T follicular helper cell (primary cell): ENCODE measurements at regions not wholly inside any gene's neighbourhood (a gene's known extent, or its start where the extent isn't known, plus 50 kb on each side); places are given as distances from the start of the nearest gene placed in this dataset.
"Not testable (repeated sequence)": the region's sequence is repeated elsewhere in the genome, so short reads cannot be mapped to it uniquely, and the experiment has no call there.

Experiments used
- DNase-seq: peaks from one replicate; pipeline ENCODE4 v3.0.0-alpha.2; 2020; ENCODE audit warnings: low read depth

DNA sequence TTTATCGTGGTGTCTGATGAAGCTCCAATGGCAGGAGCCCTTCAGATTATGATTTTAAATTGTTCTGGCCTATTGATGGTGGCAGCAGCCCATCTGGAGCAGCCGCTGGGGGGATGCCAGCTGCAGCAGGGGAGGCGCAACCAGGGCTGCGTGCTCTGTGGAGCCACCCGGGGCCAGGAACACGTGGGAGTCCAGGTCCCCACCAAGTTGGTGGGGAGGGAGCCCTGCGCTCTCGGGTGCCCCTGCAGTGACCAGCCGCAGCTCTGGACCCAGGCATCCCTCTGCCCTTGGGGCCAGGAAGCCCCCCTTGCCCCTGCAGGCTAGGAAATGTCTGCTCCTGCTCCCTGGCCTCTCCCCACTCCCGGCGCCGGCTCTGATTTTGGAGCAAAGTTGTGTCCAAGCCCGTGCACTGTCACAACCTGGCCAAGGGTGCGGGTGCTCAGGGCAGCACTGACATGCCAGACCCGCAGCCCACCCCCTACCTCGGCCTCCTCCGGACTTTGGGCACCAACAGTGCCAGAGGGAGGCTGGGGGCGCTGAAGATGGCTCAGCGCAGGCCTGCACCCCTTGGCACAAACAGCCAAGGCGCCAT is 147.2 kb upstream of the ADO start:
- no peak for DNase-seq

DNA sequence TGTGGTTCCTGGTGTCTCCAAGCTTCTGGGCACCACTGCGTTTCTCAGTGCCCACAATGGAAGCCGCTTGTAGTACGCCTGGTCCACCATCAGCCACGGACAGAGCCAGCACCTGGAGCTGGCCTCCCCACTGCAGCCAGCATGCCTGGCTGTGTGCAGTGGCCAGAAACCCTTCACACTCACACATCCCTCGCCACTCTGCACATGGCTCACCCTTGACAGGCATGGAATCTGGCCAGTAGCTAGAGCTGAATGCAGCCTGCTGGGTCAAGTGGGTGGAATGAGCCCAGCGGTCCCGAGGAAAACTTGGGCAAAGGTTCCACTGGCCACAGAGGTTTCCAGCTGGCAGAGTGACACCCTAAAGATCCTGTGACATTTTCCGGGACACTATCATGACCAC is 146.0 kb upstream of the ADO start:
- DNase-seq: no peak

DNA sequence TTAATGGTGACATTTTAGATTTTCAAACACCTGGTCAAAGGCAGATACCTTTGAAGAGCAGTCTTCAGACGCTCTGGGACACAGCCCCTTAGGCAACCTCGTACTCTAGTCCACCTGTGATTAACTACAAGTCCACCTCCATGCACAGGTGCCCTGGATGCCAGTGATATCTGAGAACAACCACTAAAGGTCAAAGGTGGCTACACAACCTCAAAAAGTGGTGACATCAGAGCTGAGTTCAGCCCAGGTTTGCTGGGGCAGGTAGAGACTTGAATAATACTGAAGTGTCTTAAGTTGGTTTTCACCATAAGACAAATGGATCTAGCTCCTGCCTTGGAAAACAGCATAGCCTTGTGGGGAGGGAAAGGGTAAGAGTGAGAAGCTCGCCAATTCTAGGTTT is 143.4 kb upstream of the ADO start:
- DNase-seq: no peak

DNA sequence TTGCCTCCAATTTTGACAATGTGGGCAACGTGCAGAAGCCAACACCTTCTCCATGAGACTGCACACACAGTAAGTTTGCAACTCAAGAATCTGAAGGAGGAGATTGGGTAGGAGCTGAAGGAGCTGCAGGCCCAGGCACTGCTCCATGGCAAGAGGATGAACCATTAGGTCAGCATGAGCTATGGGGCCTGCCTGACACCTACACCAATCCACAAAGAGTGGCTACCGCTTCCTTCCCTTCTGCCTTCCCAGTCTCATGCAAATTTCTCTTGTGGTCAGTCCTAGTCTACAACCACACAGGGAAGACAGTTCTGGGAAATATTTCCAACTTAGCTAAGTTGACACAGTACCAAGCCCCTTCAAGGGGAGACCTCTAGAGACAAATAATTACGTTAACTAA is 142.0 kb upstream of the ADO start:
- no peak for DNase-seq

DNA sequence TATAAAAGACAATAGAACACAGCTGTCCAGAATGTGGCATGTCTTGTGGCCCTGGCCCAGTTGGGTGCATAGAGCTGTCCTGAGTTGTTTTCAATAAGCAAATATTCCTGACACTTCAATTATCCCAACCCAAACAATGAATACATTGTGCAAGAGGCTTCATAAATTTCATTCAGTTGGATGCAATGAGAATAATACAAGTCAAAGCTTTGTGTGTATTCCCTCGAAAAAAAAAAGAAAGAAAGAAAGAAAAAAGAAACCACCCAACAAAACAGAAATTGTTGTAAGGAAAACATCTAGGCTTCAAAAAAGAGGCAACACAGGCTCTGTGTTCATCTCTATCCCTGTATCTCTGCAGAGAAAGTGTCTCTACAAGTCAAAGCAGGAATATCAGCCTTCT is 138.7 kb upstream of the ADO start:
- DNase-seq: no peak

DNA sequence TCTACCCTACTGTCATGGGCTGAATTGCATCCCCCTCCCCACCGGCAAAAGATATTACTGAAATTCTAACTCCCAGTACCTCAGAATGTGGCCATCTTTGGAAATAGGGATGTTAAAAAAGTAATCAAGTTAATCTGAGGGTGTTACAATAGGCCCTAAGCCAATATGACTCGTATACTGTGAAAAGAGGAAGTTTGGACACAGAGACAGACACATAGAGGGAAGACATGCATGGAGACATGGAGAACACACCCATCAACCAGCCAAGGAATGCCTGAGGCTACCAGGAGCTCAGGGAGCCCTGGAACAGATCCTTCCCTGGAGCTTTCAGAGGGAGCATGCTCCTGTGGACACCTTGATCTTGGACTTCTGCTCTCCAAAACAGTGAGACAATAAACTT is 138.2 kb upstream of the ADO start:
- DNase-seq: no peak

DNA sequence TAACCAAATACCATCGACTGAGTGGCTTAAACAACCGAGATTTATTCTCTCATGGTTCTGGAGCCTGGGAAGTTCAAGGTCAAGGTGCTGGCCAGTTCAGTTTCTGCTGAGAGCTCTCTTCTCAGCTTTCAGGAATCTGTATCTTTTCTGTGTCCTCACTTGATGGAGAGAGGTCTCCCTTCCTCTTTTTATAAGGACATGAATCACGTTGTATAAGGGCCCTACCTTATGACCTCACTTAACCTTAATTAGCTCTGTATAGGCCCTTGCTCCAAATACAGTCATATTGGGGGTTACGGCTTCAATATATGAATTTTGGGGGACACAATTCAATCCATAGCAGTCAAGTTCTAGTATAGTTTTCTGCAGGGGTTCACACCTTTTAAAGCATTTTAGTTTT is 135.2 kb upstream of the ADO start:
- no peak for DNase-seq

DNA sequence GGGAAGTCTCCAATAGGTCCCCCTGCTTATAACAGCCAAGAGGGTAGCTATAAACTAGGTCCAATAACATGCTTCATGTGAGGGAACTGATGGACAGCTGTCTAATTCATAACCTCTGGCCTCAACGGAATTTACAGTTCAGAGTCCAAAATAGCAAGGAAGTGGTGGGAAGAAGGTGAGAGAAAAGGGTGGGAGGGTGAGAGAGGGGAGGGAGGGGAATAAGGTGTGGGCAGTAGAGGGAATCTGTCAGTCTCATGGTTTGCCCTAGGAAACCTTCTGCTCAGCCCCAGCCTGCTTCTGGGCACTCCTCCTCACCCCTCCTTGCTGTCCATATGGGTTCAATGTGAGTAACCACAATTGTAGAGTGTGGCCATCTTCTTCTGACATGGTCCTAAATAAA is 133.4 kb upstream of the ADO start:
- no peak for DNase-seq

DNA sequence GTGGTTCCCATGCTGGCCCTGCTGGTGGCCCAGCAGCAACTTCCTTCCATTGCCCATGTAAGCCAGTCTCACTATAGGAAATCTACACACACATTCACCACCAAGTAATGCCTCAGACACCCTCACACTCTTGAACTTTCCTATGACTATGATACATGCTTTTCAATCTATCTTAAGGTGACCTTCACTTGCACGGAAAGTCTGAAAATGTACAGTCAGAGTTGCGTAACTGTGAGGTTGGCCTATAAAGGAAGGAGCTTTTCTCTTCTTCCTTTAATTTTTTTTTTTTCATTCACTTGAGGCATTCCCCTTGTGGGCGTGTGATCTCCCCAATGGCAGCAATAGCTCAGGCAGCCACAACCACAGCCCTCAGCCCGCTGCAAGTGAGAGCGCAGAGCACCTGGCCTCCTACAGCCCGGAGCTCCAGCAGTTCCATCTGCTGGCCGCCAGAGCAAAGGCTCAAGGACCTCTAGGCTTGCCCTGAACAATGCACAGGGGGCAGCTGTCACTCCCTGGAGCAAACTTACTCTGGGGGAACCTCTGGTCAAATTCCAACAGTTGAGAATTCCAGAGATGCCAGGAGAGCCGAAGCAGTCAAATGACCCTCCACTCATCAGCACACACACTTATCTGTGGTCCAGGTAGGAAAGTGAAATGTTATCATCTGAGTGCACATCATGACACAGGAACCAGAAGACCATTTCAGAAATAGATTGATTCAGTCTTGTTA is 123.1 kb upstream of the ADO start:
- peak; percentile 19 for DNase-seq

DNA sequence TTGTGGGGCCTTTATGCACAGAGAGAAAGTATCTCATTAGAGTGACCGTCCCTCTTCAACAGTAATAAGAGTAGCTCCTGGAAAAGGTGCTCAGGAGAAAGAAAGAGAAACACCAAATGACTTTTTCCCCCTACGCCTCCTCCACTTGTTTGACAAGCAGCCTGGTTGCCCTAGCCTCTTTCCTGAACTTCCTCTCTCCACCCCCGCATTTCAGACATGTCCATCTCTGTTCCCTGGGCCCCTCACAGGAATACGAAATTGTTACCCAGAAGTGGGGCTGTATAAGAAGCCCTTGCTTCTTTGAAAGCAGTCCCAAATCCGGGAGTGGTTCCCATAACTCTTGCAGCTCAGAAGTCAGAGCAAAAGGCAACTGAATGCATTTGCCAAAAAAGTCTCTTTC is 119.6 kb upstream of the ADO start:
- DNase-seq: no peak

DNA sequence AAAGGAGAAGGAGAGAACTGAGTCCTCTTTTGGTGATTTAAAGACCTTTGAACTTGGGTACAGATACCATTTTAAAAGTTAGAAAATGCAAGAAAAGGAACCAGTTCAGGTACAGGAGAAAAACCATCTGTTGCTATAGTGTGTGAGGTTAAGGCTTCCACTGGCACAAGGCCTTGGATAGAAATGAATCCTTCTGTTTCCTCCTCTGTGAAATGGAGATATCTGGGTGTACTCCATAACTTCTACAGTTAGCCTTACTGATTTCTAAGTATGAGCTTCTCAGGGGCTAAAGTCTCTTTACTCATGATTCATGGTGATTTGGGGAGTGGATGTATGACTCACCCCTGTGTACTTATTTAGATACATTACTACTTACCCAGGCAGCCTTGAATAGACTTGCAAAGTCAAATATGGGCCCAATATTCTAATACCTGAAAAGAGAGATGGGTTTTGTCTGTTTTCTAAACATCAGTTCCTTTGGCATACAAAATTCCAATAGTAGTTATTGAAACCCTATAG is 117.2 kb upstream of the ADO start:
- no peak for DNase-seq

DNA sequence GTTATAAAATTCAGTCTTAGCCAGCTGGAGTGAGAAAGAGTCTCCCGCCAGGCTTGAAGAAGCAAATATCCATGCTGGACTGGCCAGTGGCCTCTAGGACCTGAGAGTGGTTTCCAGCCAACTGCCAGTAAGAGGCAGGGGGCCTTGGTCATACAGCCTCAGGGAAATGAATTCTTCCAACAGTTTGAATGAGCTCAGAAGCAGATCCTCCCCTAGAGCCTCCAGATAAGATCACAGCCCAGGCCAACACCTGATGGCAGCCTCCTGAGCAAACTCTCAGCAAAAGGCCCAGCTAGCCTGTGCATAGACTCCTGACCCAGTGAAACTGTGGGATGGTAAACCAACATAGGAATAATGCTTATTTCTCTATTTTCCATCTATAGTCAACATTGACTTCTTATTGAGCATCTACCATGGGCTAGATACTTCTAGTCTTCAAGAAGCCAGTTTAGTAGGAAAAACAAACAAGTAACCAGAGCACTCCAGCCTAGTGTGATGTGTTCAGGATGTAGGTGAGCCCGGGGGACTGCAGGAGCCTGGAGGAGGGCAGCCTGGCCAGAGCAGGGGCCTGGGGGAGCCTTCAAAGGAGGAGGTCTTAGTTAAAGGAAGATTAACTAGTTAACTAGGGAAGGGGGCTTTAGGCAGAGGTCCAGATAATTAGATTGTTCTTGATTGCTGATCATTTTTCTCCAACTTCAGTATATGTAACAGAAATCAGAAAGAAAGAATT is 115.4 kb upstream of the ADO start:
- DNase-seq: no peak

DNA sequence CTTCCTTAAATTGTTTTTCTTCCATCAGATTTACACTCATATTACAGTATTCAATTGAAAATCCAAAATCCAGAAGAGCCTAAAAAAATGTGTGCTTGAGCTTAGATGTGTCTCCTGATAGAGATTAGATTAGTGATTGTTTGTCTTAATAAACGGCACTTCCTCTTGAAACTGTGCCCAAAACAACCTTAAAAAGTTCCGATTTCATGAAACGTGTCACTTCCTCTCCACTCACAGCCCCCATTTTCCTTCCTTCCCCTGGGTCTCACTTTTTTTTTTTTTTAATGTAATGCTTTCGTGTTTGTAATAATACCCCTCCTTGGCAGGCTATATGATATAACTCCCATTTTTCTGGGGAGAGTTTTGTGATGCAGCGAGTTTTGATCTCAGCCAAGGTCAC is 114.8 kb upstream of the ADO start:
- no peak for DNase-seq

DNA sequence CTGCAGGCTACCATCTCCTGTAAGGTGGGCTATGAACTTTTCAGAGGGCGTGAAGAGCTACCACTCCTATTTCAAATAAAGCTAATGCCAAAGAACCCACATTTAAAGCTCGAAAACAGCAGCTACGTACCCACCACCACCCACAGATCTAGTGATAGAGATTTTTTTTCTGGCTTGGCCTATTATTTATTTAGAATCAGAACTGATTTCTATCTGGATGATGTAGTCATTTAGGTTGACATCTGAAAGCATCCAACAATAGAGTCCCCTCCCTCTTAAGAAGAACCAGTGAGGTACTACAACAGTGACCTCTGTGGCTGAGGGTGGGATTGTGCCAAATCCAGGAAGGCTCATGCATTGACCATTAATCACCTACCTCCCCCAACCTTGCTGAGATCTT is 113.8 kb upstream of the ADO start:
- no peak for DNase-seq

DNA sequence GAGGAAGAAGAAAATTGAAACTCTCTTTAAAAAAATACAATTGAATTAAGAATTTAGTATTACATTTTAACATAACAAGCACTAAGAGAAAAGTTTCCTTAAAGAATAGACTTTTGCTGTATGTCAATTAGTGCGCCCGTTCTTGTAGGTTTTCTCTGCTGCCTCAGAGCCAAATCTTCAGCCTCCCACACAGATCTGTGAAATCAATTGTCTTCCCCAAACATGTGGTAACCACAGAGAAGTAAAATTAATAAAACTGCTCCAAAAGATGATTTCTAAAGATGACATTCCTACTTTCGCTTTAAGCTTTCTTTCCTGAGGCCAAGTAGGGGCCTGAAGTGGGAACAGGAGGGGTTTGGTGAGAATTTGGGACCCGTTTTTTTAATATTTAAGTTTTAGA is 113.2 kb upstream of the ADO start:
- no peak for DNase-seq

DNA sequence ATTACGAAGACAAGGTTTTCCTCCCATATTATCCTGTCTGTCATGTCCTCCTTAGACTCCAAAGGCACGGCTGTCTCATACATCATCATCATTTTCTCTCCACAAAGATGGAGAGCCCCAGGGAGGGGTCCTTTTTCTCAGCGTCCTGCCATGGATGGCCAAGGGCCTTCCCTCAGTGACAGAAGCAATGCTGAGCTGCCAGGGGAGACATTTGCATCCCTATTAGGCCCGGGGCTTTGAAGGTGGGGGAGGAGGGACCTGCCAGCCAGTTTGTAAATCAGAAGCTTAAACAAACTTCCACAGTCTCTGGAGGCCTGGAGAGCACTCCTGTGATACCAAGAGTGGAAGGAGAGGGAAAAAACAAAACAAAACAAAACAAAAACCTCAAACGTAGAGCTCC is 112.4 kb upstream of the ADO start:
- no peak for DNase-seq

DNA sequence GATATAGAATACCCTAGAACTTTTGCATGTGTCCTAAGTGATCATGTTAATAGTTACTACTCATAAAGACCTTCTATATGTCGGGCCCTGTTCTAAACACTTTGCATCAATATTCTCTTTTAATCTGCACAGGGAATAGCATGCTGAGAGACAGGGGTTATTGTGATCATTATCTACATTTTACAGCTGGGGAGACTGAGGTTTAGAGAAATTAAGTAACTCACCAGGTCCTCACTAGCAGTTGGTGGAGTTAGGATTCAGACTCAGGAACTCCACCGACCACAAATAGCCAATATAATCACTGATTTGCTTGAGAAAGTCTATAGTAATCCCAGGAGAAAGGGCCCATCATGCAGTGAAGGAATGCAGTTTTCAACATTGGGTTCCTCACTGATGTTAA is 111.2 kb upstream of the ADO start:
- no peak for DNase-seq

DNA sequence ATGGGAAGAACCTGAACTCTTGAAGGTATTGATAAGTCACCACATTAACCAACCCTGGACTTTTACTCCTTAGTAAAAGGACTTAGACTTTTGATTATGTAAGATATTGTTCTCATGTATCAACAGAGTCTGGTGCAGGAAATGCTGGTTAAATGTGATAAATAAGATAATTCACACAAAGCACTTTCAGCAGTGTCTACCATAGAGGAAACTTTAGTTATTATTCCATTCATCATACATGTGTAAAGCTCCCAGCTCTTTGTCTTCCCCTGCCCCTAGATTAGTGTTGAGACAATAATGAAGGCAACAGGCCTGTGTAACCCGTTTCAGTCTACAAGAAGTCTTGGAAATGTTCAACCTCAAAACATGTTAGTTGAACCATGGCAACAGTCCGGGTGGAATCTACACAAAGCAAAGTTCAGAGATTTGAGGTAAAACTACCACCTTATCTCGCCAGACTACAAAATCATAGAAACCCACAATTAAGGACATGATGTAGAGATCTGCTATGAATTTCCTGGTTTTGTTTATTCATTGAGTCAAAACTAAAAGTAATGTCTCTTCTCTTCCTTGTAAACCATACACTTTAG is 109.9 kb upstream of the ADO start:
- DNase-seq: no peak

DNA sequence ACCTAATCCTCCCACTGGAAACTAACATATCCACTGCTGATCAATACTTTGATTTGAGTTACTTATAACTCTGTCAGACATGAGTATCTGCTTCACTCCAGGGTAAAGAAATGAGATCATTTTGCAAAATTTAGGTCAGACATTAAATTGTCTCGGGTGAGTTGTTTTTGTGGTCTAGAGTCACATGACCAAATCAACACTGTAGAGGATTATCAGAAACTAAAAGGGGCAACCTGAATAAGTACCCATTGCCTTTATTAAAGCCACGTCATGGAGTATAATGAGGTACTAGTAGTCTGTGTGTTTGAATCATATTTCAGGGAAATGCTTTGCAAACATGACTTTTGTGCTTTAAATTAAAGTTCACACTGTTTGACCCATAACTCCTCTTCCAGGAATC is 107.7 kb upstream of the ADO start:
- no peak for DNase-seq

DNA sequence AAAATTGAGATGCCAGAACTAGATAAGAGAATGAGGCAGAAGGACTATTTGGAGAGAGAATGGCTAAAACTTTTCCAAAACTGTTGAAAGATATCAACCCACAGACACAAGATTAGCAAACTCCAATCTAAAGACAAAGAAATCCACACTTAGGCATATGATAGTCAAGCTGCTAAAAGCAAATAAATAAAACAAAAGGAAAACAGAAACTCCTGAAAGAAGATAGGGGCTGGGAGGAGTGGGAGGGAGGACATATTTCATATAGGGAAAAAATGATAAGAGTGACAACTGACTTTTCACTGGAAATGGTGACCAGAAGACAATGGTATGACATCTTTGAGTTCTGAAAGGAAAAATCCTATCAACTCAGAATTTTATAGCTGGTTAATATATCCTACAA is 105.4 kb upstream of the ADO start:
- no peak for DNase-seq

DNA sequence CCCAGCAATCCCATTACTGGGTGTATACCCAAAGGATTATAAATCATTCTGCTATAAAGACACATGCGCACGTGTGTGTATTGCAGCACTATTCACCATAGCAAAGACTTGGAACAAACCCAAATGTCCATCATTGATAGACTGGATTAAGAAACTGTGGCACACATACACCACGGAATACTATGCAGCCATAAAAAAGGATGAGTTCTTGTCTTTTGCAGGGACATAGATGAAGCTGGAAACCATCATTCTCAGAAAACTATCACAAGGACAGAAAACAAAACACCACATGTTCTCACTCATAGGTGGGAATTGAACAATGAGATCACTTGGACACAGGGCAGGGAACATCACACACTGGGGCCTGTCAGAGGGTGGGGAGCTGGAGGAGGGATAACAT is 100.4 kb upstream of the ADO start:
- DNase-seq: not testable (repeated sequence)

DNA sequence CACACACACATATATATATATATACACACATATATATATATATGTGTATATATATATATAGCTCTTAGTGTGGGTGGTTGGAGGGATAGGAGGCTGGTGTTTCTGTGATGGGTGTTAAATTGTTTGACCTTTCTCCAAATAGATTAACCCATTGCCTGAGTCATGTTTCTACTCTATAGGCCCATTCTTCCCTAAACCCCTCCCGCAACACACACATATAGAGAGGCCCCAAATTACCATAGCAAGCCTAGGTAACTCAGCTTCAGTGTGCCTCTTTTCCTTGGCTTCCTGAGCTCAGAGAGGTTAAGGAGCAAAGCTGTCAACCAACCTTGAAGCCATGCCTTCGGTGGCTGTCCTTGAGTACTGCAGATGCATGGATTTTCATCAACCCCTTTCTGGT is 98.7 kb upstream of the ADO start:
- no peak for DNase-seq

DNA sequence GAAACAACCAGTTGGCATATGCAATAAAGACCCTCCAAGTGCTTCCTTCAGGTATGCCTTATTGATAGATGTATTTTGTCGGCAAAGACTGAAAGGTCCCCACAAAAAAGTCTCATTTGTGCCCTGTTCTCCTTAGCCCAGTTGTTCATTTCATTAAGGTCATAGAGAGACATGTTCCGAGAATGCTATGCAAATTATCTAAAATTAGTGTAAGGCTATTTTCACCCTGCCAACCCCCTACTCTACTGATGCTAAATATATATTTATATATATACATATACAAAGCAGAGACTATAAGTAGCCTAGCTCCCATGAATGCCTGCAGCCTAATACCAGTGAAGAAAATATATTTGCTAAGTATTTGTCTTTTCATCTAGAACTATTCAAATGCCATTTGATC is 96.7 kb upstream of the ADO start:
- DNase-seq: no peak
